WTC11 (cell line): ENCODE measurements at regions not wholly inside any gene's neighbourhood (a gene's known extent, or its start where the extent isn't known, plus 50 kb on each side); places are given as distances from the start of the nearest gene placed in this dataset.

Experiments used
- ATAC-seq: fragments of 200-7000 bp; cut with Tn5 transposase; 2 replicates; pipeline ENCODE4 v1.10.0; 2021; ENCODE audit warnings: mild to moderate bottlenecking, moderate library complexity
- CTCF ChIA-PET: fragments of 300-600 bp; sonication (Branson Sonifier 250); formaldehyde crosslinking; loops from one replicate; lab custom pipeline; 2021; ENCODE audit warnings: antibody characterized with exemption; lab: Charles Lee
- POLR2A ChIA-PET: fragments of 350-600 bp; sonication (Branson Sonifier 250); formaldehyde crosslinking; loops from one replicate; lab custom pipeline; 2021; ENCODE audit warnings: antibody characterized with exemption; lab: Charles Lee
- DNase-seq: peaks from one replicate; pipeline ENCODE4 v3.0.0; 2021; ENCODE audit warnings: low spot score
- H3K27ac Mint-ChIP-seq: 2 replicates; pipeline ENCODE4 v1.8.0; 2021; ENCODE audit warnings: mixed read lengths
- H3K27me3 Mint-ChIP-seq: 2 replicates; pipeline ENCODE4 v1.8.0; 2021; ENCODE audit warnings: low read depth, mild to moderate bottlenecking, moderate library complexity, mixed read lengths
- H3K36me3 Mint-ChIP-seq: 2 replicates; pipeline ENCODE4 v1.8.0; 2021; ENCODE audit warnings: mixed read lengths
- H3K4me1 Mint-ChIP-seq: 2 replicates; pipeline ENCODE4 v1.8.0; 2022; ENCODE audit warnings: mixed read lengths
- H3K4me3 Mint-ChIP-seq: 2 replicates; pipeline ENCODE4 v1.8.0; 2021; ENCODE audit warnings: mild to moderate bottlenecking, moderate library complexity, mixed read lengths
- H3K9me3 Mint-ChIP-seq: 2 replicates; pipeline ENCODE4 v1.8.0; 2021; ENCODE audit warnings: mixed read lengths
- ETV6 ChIP-seq: sonication (generic); formaldehyde crosslinking; IDR thresholded peaks from 2 replicates; pipeline ENCODE4 v1.8.1; 2022; ENCODE audit warnings: mild to moderate bottlenecking, missing genetic modification reagents
- GABPB1 ChIP-seq: sonication (generic); formaldehyde crosslinking; IDR thresholded peaks from 2 replicates; pipeline ENCODE4 v1.8.1; 2023; ENCODE audit warnings: mild to moderate bottlenecking, missing genetic modification reagents
- GTF2I ChIP-seq: fragments of 250-450 bp; sonication (Bioruptor Pico); conservative IDR thresholded peaks from 2 replicates; pipeline ENCODE4 v1.4.0; 2021; ENCODE audit warnings: mild to moderate bottlenecking
- IRF2 ChIP-seq: sonication (generic); formaldehyde crosslinking; IDR thresholded peaks from 2 replicates; pipeline ENCODE4 v1.8.0; 2022; ENCODE audit warnings: low read depth, missing genetic modification reagents, borderline replicate concordance
- MYBL2 ChIP-seq: sonication (generic); formaldehyde crosslinking; IDR thresholded peaks from 2 replicates; pipeline ENCODE4 v1.8.1; 2023; ENCODE audit warnings: mild to moderate bottlenecking, moderate library complexity, missing genetic modification reagents
- NFYB ChIP-seq: sonication (generic); formaldehyde crosslinking; conservative IDR thresholded peaks from 2 replicates; pipeline ENCODE4 v1.8.0; 2022; ENCODE audit warnings: low read depth, missing genetic modification reagents
- NR1H2 ChIP-seq: sonication (generic); formaldehyde crosslinking; IDR thresholded peaks from 2 replicates; pipeline ENCODE4 v1.9.0; 2021; ENCODE audit warnings: mild to moderate bottlenecking, moderate library complexity, missing genetic modification reagents
- TCF7 ChIP-seq: sonication (generic); formaldehyde crosslinking; IDR thresholded peaks from 2 replicates; pipeline ENCODE4 v1.8.0; 2022; ENCODE audit warnings: mild to moderate bottlenecking, low read depth, missing genetic modification reagents, moderate library complexity
- TP53 ChIP-seq: sonication (generic); formaldehyde crosslinking; IDR thresholded peaks from 2 replicates; pipeline ENCODE4 v1.8.1; 2023; ENCODE audit warnings: mild to moderate bottlenecking, missing genetic modification reagents
- ZNF219 ChIP-seq: sonication (generic); formaldehyde crosslinking; IDR thresholded peaks from 2 replicates; pipeline ENCODE4 v1.8.0; 2023; ENCODE audit warnings: missing genetic modification reagents, mild to moderate bottlenecking, borderline replicate concordance
- TF ChIP-seq, protein P1 (sequence below): fragments of 250-450 bp; sonication (Bioruptor Pico); IDR thresholded peaks from 2 replicates; pipeline ENCODE4 v2.1.2; 2022; ENCODE audit warnings: mild to moderate bottlenecking, moderate library complexity
- TF ChIP-seq, protein P2 (sequence below): sonication (generic); formaldehyde crosslinking; IDR thresholded peaks from 2 replicates; pipeline ENCODE4 v1.8.0; 2022; ENCODE audit warnings: mild to moderate bottlenecking, missing genetic modification reagents
- TF ChIP-seq, protein P3 (sequence below): sonication (generic); formaldehyde crosslinking; IDR thresholded peaks from 2 replicates; pipeline ENCODE4 v1.8.1; 2022; ENCODE audit warnings: low read depth, mild to moderate bottlenecking, moderate library complexity, missing genetic modification reagents, borderline replicate concordance
- TF ChIP-seq, protein P4 (sequence below): sonication (generic); formaldehyde crosslinking; IDR thresholded peaks from 2 replicates; pipeline ENCODE4 v1.8.0; 2022; ENCODE audit warnings: mild to moderate bottlenecking, missing genetic modification reagents
- TF ChIP-seq, protein P5 (sequence below): sonication (generic); formaldehyde crosslinking; IDR thresholded peaks from 2 replicates; pipeline ENCODE4 v1.8.1; 2023; ENCODE audit warnings: mild to moderate bottlenecking, missing genetic modification reagents, moderate library complexity
- TF ChIP-seq, protein P6 (sequence below): sonication (generic); formaldehyde crosslinking; IDR thresholded peaks from 2 replicates; pipeline ENCODE4 v1.8.1; 2022; ENCODE audit warnings: low read depth, missing genetic modification reagents, borderline replicate concordance
- TF ChIP-seq, protein P7 (sequence below): sonication (generic); formaldehyde crosslinking; IDR thresholded peaks from 2 replicates; pipeline ENCODE4 v1.8.0; 2022; ENCODE audit warnings: missing genetic modification reagents

DNA sequence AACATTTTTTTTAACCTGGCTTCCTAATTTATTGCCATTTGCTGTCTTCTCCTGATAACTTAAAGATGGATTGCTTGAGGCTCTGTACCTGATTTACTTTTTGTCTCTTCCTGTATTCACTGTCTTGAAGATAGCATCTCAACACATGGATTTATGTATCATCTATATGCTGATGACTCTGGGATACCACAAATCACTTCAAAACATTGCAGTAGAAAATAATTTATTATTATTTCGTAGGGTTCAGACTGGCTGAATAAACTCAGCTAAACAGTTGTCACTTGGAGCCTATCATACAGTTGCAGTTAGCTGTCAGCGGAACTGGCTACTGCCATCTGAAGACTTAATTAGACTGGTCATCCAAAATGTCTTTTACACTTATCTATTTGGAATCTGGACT lies 1025.2 kb upstream of the CDH18 start:
- TF ChIP-seq, protein P1, sequence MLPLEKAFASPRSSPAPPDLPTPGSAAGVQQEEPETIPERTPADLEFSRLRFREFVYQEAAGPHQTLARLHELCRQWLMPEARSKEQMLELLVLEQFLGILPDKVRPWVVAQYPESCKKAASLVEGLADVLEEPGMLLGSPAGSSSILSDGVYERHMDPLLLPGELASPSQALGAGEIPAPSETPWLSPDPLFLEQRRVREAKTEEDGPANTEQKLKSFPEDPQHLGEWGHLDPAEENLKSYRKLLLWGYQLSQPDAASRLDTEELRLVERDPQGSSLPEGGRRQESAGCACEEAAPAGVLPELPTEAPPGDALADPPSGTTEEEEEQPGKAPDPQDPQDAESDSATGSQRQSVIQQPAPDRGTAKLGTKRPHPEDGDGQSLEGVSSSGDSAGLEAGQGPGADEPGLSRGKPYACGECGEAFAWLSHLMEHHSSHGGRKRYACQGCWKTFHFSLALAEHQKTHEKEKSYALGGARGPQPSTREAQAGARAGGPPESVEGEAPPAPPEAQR (CRISPR knock-in tag), result no peak
- TF ChIP-seq, protein P2, sequence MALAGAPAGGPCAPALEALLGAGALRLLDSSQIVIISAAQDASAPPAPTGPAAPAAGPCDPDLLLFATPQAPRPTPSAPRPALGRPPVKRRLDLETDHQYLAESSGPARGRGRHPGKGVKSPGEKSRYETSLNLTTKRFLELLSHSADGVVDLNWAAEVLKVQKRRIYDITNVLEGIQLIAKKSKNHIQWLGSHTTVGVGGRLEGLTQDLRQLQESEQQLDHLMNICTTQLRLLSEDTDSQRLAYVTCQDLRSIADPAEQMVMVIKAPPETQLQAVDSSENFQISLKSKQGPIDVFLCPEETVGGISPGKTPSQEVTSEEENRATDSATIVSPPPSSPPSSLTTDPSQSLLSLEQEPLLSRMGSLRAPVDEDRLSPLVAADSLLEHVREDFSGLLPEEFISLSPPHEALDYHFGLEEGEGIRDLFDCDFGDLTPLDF, result no peak
- TF ChIP-seq NR1H2 (CRISPR knock-in tag), result no peak
- TF ChIP-seq ETV6 (CRISPR knock-in tag), result no peak
- TF ChIP-seq, protein P3, sequence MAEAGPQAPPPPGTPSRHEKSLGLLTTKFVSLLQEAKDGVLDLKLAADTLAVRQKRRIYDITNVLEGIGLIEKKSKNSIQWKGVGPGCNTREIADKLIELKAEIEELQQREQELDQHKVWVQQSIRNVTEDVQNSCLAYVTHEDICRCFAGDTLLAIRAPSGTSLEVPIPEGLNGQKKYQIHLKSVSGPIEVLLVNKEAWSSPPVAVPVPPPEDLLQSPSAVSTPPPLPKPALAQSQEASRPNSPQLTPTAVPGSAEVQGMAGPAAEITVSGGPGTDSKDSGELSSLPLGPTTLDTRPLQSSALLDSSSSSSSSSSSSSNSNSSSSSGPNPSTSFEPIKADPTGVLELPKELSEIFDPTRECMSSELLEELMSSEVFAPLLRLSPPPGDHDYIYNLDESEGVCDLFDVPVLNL (CRISPR knock-in tag), result no peak
- TF ChIP-seq, protein P4, sequence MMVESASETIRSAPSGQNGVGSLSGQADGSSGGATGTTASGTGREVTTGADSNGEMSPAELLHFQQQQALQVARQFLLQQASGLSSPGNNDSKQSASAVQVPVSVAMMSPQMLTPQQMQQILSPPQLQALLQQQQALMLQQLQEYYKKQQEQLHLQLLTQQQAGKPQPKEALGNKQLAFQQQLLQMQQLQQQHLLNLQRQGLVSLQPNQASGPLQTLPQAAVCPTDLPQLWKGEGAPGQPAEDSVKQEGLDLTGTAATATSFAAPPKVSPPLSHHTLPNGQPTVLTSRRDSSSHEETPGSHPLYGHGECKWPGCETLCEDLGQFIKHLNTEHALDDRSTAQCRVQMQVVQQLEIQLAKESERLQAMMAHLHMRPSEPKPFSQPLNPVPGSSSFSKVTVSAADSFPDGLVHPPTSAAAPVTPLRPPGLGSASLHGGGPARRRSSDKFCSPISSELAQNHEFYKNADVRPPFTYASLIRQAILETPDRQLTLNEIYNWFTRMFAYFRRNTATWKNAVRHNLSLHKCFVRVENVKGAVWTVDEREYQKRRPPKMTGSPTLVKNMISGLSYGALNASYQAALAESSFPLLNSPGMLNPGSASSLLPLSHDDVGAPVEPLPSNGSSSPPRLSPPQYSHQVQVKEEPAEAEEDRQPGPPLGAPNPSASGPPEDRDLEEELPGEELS, result no peak
- no peak for TF ChIP-seq ZNF219 (CRISPR knock-in tag)
- no peak for TF ChIP-seq TCF7
- TF ChIP-seq, protein P5, sequence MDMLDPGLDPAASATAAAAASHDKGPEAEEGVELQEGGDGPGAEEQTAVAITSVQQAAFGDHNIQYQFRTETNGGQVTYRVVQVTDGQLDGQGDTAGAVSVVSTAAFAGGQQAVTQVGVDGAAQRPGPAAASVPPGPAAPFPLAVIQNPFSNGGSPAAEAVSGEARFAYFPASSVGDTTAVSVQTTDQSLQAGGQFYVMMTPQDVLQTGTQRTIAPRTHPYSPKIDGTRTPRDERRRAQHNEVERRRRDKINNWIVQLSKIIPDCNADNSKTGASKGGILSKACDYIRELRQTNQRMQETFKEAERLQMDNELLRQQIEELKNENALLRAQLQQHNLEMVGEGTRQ (CRISPR knock-in tag), result no peak
- no peak for TF ChIP-seq NFYB (CRISPR knock-in tag)
- TF ChIP-seq, protein P6, sequence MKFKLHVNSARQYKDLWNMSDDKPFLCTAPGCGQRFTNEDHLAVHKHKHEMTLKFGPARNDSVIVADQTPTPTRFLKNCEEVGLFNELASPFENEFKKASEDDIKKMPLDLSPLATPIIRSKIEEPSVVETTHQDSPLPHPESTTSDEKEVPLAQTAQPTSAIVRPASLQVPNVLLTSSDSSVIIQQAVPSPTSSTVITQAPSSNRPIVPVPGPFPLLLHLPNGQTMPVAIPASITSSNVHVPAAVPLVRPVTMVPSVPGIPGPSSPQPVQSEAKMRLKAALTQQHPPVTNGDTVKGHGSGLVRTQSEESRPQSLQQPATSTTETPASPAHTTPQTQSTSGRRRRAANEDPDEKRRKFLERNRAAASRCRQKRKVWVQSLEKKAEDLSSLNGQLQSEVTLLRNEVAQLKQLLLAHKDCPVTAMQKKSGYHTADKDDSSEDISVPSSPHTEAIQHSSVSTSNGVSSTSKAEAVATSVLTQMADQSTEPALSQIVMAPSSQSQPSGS, result no peak
- TF ChIP-seq MYBL2 (CRISPR knock-in tag), result no peak
- no peak for TF ChIP-seq TP53
- TF ChIP-seq IRF2 (CRISPR knock-in tag), result no peak
- TF ChIP-seq GABPB1, result no peak
- TF ChIP-seq GTF2I (CRISPR knock-in tag), result no peak
- TF ChIP-seq, protein P7, sequence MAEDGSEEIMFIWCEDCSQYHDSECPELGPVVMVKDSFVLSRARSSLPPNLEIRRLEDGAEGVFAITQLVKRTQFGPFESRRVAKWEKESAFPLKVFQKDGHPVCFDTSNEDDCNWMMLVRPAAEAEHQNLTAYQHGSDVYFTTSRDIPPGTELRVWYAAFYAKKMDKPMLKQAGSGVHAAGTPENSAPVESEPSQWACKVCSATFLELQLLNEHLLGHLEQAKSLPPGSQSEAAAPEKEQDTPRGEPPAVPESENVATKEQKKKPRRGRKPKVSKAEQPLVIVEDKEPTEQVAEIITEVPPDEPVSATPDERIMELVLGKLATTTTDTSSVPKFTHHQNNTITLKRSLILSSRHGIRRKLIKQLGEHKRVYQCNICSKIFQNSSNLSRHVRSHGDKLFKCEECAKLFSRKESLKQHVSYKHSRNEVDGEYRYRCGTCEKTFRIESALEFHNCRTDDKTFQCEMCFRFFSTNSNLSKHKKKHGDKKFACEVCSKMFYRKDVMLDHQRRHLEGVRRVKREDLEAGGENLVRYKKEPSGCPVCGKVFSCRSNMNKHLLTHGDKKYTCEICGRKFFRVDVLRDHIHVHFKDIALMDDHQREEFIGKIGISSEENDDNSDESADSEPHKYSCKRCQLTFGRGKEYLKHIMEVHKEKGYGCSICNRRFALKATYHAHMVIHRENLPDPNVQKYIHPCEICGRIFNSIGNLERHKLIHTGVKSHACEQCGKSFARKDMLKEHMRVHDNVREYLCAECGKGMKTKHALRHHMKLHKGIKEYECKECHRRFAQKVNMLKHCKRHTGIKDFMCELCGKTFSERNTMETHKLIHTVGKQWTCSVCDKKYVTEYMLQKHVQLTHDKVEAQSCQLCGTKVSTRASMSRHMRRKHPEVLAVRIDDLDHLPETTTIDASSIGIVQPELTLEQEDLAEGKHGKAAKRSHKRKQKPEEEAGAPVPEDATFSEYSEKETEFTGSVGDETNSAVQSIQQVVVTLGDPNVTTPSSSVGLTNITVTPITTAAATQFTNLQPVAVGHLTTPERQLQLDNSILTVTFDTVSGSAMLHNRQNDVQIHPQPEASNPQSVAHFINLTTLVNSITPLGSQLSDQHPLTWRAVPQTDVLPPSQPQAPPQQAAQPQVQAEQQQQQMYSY (CRISPR knock-in tag), result no peak
- Mint-ChIP-seq H3K27ac (no peak overlapping the region), H3K9me3 (peaks cover 12% of the 10 kb centered on the region; the same call in 1 of the 2 replicates), H3K36me3 (no peaks in the 10 kb centered on the region), H3K4me3 (no peak overlapping the region), H3K4me1 (no peaks in the 10 kb centered on the region), H3K27me3 (no peaks in the 10 kb centered on the region)
- ChIA-PET POLR2A (no interaction called here), CTCF (no interaction called here)
- no peak for ATAC-seq
- DNase-seq, result no peak
